A673 (cell line): ENCODE measurements at regions not wholly inside any gene's neighbourhood (a gene's known extent, or its start where the extent isn't known, plus 50 kb on each side); places are given as distances from the start of the nearest gene placed in this dataset.

ENCODE experiments used
- BruUV-seq: library from RNA; stranded (reverse); fragments of 400-500 nt; replicated peaks from 2 replicates; lab custom pipeline; 2021; lab: Mats Ljungman, UMichigan
- CTCF ChIA-PET: fragments of 300-600 bp; sonication (Branson Sonifier 250); formaldehyde crosslinking; loops from one replicate; lab custom pipeline; 2022; ENCODE audit warnings: antibody characterized with exemption; lab: Charles Lee
- POLR2A ChIA-PET: fragments of 300-600 bp; sonication (Branson Sonifier 250); formaldehyde crosslinking; loops from one replicate; lab custom pipeline; 2022; ENCODE audit warnings: antibody characterized with exemption; ENCODE audit not compliant: low non-redundant PET; lab: Charles Lee
- DNase-seq: peaks from one replicate; pipeline ENCODE4 v3.0.0-alpha.2; 2015; ENCODE audit warnings: low spot score
- H3K27ac ChIP-seq: fragments of 200-600 bp; sonication (generic); 2 replicates; pipeline ENCODE4 v1.5.1; 2016; ENCODE audit warnings: mixed run types, low read depth, mild to moderate bottlenecking, mixed read lengths, antibody characterized with exemption, low read length; ENCODE audit not compliant: poor library complexity, severe bottlenecking
- H3K27me3 ChIP-seq: fragments of 200-600 bp; sonication (generic); replicated peaks from 2 replicates; pipeline ENCODE4 v1.6.1; 2017; ENCODE audit warnings: mixed run types, low read depth, mild to moderate bottlenecking, mixed read lengths, antibody characterized with exemption, low read length; ENCODE audit not compliant: insufficient read depth, poor library complexity
- H3K36me3 ChIP-seq: fragments of 200-600 bp; sonication (generic); 2 replicates; pipeline ENCODE4 v1.6.1; 2016; ENCODE audit warnings: mixed run types, mild to moderate bottlenecking, mixed read lengths, antibody characterized with exemption, low read length; ENCODE audit not compliant: insufficient read depth, poor library complexity, severe bottlenecking
- H3K4me1 ChIP-seq: fragments of 200-600 bp; sonication (generic); 2 replicates; pipeline ENCODE4 v1.6.1; 2017; ENCODE audit warnings: mixed run types, mild to moderate bottlenecking, mixed read lengths, antibody characterized with exemption, low read length; ENCODE audit not compliant: insufficient read depth, poor library complexity, severe bottlenecking
- H3K4me3 ChIP-seq: fragments of 200-600 bp; sonication (generic); 2 replicates; pipeline ENCODE4 v1.5.1; 2016; ENCODE audit warnings: low read depth, mixed run types, mild to moderate bottlenecking, mixed read lengths, low read length; ENCODE audit not compliant: poor library complexity, severe bottlenecking
- H3K9me3 ChIP-seq: fragments of 200-600 bp; sonication (generic); 2 replicates; pipeline ENCODE4 v1.6.1; 2016; ENCODE audit warnings: mixed run types, low read depth, mild to moderate bottlenecking, mixed read lengths, antibody characterized with exemption, low read length; ENCODE audit not compliant: poor library complexity, severe bottlenecking
- EZH2 ChIP-seq: fragments of 200-600 bp; sonication (generic); IDR thresholded peaks from 2 replicates; pipeline ENCODE4 v1.6.1; 2017; ENCODE audit warnings: borderline replicate concordance, low read depth, mild to moderate bottlenecking, mixed read lengths, antibody characterized with exemption, low read length; ENCODE audit not compliant: poor library complexity, severe bottlenecking
- intact Hi-C: fragments of 100-400 bp; cut with micrococcal nuclease; formaldehyde crosslinking; loops from one replicate; pipeline ENCODE4 v1.10.0; 2022; ENCODE audit not compliant: unreplicated experiment
- TF ChIP-seq, protein P1 (sequence below): fragments of 300-800, 200-600 bp; sonication (generic); conservative IDR thresholded peaks from 2 replicates; pipeline ENCODE4 v1.5.1; 2017; ENCODE audit warnings: low read depth, mild to moderate bottlenecking, antibody characterized with exemption, low read length, moderate library complexity, mixed read lengths

- Histone ChIP-seq H3K4me3 (no peak overlapping the region), H3K27me3 (peaks cover 10% of the 10 kb centered on the region), H3K4me1 (no peaks in the 10 kb centered on the region), H3K27ac (no peak overlapping the region), H3K9me3 (no peaks in the 10 kb centered on the region), H3K36me3 (no peaks in the 10 kb centered on the region)
- intact Hi-C loops = no loop called here
- POLR2A ChIA-PET = no interaction called here
- DNase-seq = no peak
- CTCF ChIA-PET = no interaction called here
- TF ChIP-seq EZH2 = no peak
- TF ChIP-seq, protein P1, sequence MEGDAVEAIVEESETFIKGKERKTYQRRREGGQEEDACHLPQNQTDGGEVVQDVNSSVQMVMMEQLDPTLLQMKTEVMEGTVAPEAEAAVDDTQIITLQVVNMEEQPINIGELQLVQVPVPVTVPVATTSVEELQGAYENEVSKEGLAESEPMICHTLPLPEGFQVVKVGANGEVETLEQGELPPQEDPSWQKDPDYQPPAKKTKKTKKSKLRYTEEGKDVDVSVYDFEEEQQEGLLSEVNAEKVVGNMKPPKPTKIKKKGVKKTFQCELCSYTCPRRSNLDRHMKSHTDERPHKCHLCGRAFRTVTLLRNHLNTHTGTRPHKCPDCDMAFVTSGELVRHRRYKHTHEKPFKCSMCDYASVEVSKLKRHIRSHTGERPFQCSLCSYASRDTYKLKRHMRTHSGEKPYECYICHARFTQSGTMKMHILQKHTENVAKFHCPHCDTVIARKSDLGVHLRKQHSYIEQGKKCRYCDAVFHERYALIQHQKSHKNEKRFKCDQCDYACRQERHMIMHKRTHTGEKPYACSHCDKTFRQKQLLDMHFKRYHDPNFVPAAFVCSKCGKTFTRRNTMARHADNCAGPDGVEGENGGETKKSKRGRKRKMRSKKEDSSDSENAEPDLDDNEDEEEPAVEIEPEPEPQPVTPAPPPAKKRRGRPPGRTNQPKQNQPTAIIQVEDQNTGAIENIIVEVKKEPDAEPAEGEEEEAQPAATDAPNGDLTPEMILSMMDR = no peak
- BruUV-seq = no TSS peak
Observed at GRCh38 chr10:128614802-128615553, 488.8 kb upstream of the MKI67 start.

- Histone ChIP-seq H3K9me3 (no peaks in the 10 kb centered on the region), H3K4me3 (no peak overlapping the region), H3K4me1 (no peaks in the 10 kb centered on the region), H3K27me3 (peaks cover 10% of the 10 kb centered on the region), H3K36me3 (no peaks in the 10 kb centered on the region), H3K27ac (no peak overlapping the region)
- DNase-seq = no peak
- CTCF ChIA-PET = no interaction called here
- no TSS peak for BruUV-seq
- intact Hi-C loops = no loop called here
- POLR2A ChIA-PET = no interaction called here
- TF ChIP-seq, protein P1 = no peak
- TF ChIP-seq EZH2 = no peak
Observed at GRCh38 chr10:128617532-128617931, 491.3 kb upstream of the MKI67 start.

DNA sequence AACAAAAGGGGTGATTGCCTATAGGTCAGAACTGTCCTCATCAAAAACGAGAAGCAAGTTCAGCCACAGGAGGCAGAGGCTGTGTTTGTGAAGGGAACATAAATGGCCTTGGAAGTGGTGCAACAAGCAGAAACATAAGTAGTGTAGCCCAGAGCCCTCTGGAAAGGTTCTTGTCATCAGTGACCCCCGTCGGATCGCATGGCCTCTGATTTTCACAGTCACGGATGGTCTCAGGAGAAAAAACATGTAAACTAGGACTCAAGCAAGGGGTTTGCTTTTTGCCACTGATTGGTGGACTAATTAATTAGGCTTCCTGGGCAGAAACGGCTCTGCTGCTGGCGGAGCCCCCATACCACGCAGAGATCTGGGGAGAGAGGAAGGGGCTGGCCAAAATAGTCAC, 496.5 kb upstream of the MKI67 start:
- CTCF ChIA-PET = no interaction called here

More for the DNA sequence above, 496.5 kb upstream of the MKI67 start:
- Histone ChIP-seq H3K27me3 (peaks cover 10% of the 10 kb centered on the region), H3K4me1 (no peaks in the 10 kb centered on the region), H3K36me3 (no peaks in the 10 kb centered on the region), H3K27ac (no peak overlapping the region), H3K9me3 (no peaks in the 10 kb centered on the region), H3K4me3 (no peak overlapping the region)
- TF ChIP-seq, protein P1 = no peak
- no peak for TF ChIP-seq EZH2
- BruUV-seq = no TSS peak
- no peak for DNase-seq
- POLR2A ChIA-PET = no interaction called here
- intact Hi-C loops = no loop called here
